Breast epithelium (tissue), 4 donors: ENCODE measurements at regions not wholly inside any gene's neighbourhood (a gene's known extent, or its start where the extent isn't known, plus 50 kb on each side); places are given as distances from the start of the nearest gene placed in this dataset.
"Not testable (repeated sequence)": the region's sequence is repeated elsewhere in the genome, so short reads cannot be mapped to it uniquely, and the experiment has no call there.

Experiments
- DNase-seq, 2 donors: peaks; one replicate each; pipeline ENCODE4 v3.0.0-alpha.2; 2019; ENCODE audit warnings: low spot score in 2 of 2
- H3K27ac ChIP-seq, 2 donors: fragments of 200-600 bp; sonication (generic) in 1 of 2; one replicate each; pipeline ENCODE4 v1.5.1; 2016 to 2019; ENCODE audit warnings: mild to moderate bottlenecking in 1 of 2
- H3K27me3 ChIP-seq, 2 donors: fragments of 200-600 bp; sonication (generic) in 1 of 2; one replicate each; pipeline versions ENCODE4 v1.5.1 to v1.6.0; 2017 to 2019; ENCODE audit warnings: control low read depth in 1 of 2, mild to moderate bottlenecking in 1 of 2
- H3K36me3 ChIP-seq: fragments of 200-600 bp; one replicate; pipeline ENCODE4 v1.5.1; 2019
- H3K4me1 ChIP-seq, 2 donors: fragments of 200-600 bp; sonication (generic); one replicate each; pipeline ENCODE4 v1.5.1; 2016 to 2019; ENCODE audit warnings: control low read depth in 1 of 2
- H3K4me3 ChIP-seq, 3 donors: fragments of 200-600 bp; sonication (generic); 1 replicate in 2 of 3; 2 replicates in 1 of 3; pipeline ENCODE4 v1.5.1; 2016 to 2019; ENCODE audit warnings: mild to moderate bottlenecking in 3 of 3, moderate library complexity in 2 of 3
- H3K9me3 ChIP-seq, 2 donors: fragments of 200-600 bp; sonication (generic) in 1 of 2; one replicate each; pipeline ENCODE4 v1.5.1; 2016 to 2019; ENCODE audit warnings: control low read depth in 1 of 2
- CTCF ChIP-seq, 3 donors: fragments of 450-650 bp; IDR thresholded peaks; one replicate each; pipeline ENCODE4 v1.5.1; 2016 to 2017; ENCODE audit warnings: antibody characterized with exemption in 3 of 3, mild to moderate bottlenecking in 3 of 3, moderate library complexity in 3 of 3
- POLR2A ChIP-seq: fragments of 450-650 bp; IDR thresholded peaks from one replicate; pipeline ENCODE4 v1.6.1; 2016; ENCODE audit warnings: antibody characterized with exemption, mild to moderate bottlenecking, moderate library complexity
- POLR2AphosphoS5 ChIP-seq, 3 donors: sonication (generic); formaldehyde crosslinking; IDR thresholded peaks; one replicate each; pipeline ENCODE4 v1.6.1; 2017; ENCODE audit warnings: antibody characterized with exemption in 3 of 3
- intact Hi-C: fragments of 100-400 bp; cut with DNase I; formaldehyde crosslinking; loops from one replicate; pipeline ENCODE4 v1.15.1; 2023; ENCODE audit warnings: low total_unique reads

GRCh38 chr1:86633306-86633838 is 71.0 kb upstream of the SH3GLB1 start:
- intact Hi-C loops, H3K9me3 ChIP-seq: not testable (repeated sequence)

GRCh38 chr1:86633921-86634320 is 70.5 kb upstream of the SH3GLB1 start:
- Histone ChIP-seq H3K27ac (no peak overlapping the region), H3K4me3 (no peak overlapping the region), H3K4me1 (no peaks in the 10 kb centered on the region), H3K9me3 (peaks cover 0 to 10% of the 10 kb centered on the region in 2 donors), H3K27me3 (no peaks in the 10 kb centered on the region), H3K36me3 (no peaks in the 10 kb centered on the region)
- TF ChIP-seq POLR2A (no peak), POLR2AphosphoS5 (IDR thresholded peaks at IDR 0.05) (no peak), CTCF (IDR thresholded peaks at IDR 0.05) (no peak)
- no peak for DNase-seq
- intact Hi-C loops, result no loop called here

More at GRCh38 chr1:86633306-86633838, 71.0 kb upstream of the SH3GLB1 start:
- H3K27me3 ChIP-seq, H3K36me3 ChIP-seq, H3K27ac ChIP-seq, DNase-seq, H3K4me1 ChIP-seq, H3K4me3 ChIP-seq: not testable (repeated sequence)

GRCh38 chr1:86636898-86637297 is 67.5 kb upstream of the SH3GLB1 start:
- no peak for TF ChIP-seq POLR2A
- TF ChIP-seq CTCF (IDR thresholded peaks at IDR 0.05), result no peak
- TF ChIP-seq POLR2AphosphoS5 (IDR thresholded peaks at IDR 0.05), result no peak
- no peaks in the 10 kb centered on the region for H3K9me3 ChIP-seq
- intact Hi-C loops, result no loop called here
- no peaks in the 10 kb centered on the region for H3K36me3 ChIP-seq
- H3K4me1 ChIP-seq, result no peaks in the 10 kb centered on the region
- no peak for DNase-seq
- H3K4me3 ChIP-seq, result no peak overlapping the region
- H3K27me3 ChIP-seq, result no peaks in the 10 kb centered on the region
- H3K27ac ChIP-seq, result no peak overlapping the region

GRCh38 chr1:86640161-86640670 is 64.2 kb upstream of the SH3GLB1 start:
- no peak for DNase-seq
- H3K4me3 ChIP-seq, result no peak overlapping the region
- intact Hi-C loops, result no loop called here
- H3K27ac ChIP-seq, result no peak overlapping the region
- H3K9me3 ChIP-seq, result no peaks in the 10 kb centered on the region
- H3K4me1 ChIP-seq, result no peaks in the 10 kb centered on the region
- no peak for TF ChIP-seq CTCF (IDR thresholded peaks at IDR 0.05)
- TF ChIP-seq POLR2A, result no peak
- TF ChIP-seq POLR2AphosphoS5 (IDR thresholded peaks at IDR 0.05), result no peak
- H3K36me3 ChIP-seq, result no peaks in the 10 kb centered on the region
- no peaks in the 10 kb centered on the region for H3K27me3 ChIP-seq

- no peak overlapping the region for H3K27ac ChIP-seq
- intact Hi-C loops, result no loop called here
- no peak for DNase-seq
- no peaks in the 10 kb centered on the region for H3K9me3 ChIP-seq
- no peak overlapping the region for H3K4me3 ChIP-seq
- no peaks in the 10 kb centered on the region for H3K36me3 ChIP-seq
- no peaks in the 10 kb centered on the region for H3K27me3 ChIP-seq
- TF ChIP-seq POLR2AphosphoS5 (IDR thresholded peaks at IDR 0.05) (no peak), POLR2A (no peak), CTCF (IDR thresholded peaks at IDR 0.05) (no peak)
- H3K4me1 ChIP-seq, result no peaks in the 10 kb centered on the region
These were observed 63.1 kb upstream of the SH3GLB1 start for GRCh38 chr1:86641318-86641717.

GRCh38 chr1:86644655-86645054 is 59.7 kb upstream of the SH3GLB1 start:
- H3K4me1 ChIP-seq, H3K9me3 ChIP-seq, H3K27me3 ChIP-seq, H3K36me3 ChIP-seq, H3K27ac ChIP-seq, H3K4me3 ChIP-seq, DNase-seq, intact Hi-C loops: not testable (repeated sequence)
